Medulla oblongata (tissue), 1 donor: ENCODE measurements at regions not wholly inside any gene's neighbourhood (a gene's known extent, or its start where the extent isn't known, plus 50 kb on each side); places are given as distances from the start of the nearest gene placed in this dataset.

Experiments used
- DNase-seq: peaks from one replicate; pipeline ENCODE4 v3.0.0-alpha.2; 2015; ENCODE audit errors: extremely low spot score

- no peak for DNase-seq
Observed at GRCh38 chr4:27490315-27490714, 629.7 kb downstream of the STIM2 start.

GRCh38 chr4:27490766-27491165, 630.1 kb downstream of the STIM2 start:
- no peak for DNase-seq

GRCh38 chr4:27506401-27506800, 645.8 kb downstream of the STIM2 start:
- DNase-seq, result no peak

GRCh38 chr4:27514711-27515110, 654.1 kb downstream of the STIM2 start:
- DNase-seq, result no peak

GRCh38 chr4:27515140-27515539, 654.5 kb downstream of the STIM2 start:
- DNase-seq, result no peak

GRCh38 chr4:27518876-27519275, 658.2 kb downstream of the STIM2 start:
- no peak for DNase-seq

GRCh38 chr4:27524224-27524623, 663.6 kb downstream of the STIM2 start:
- no peak for DNase-seq

- no peak for DNase-seq
Observed at GRCh38 chr4:27534488-27534887, 673.8 kb downstream of the STIM2 start.

- no peak for DNase-seq
Observed at GRCh38 chr4:27568236-27568951, 707.8 kb downstream of the STIM2 start.

- no peak for DNase-seq
Observed at GRCh38 chr4:27568952-27569319, 708.3 kb downstream of the STIM2 start.

- DNase-seq, result no peak
Observed at GRCh38 chr4:27574743-27575142, 714.1 kb downstream of the STIM2 start.

GRCh38 chr4:27577951-27578350, 717.3 kb downstream of the STIM2 start:
- no peak for DNase-seq

GRCh38 chr4:27592738-27593137, 732.1 kb downstream of the STIM2 start:
- no peak for DNase-seq

- DNase-seq, result no peak
Observed at GRCh38 chr4:27594922-27595321, 734.3 kb downstream of the STIM2 start.

GRCh38 chr4:27595571-27596360, 735.1 kb downstream of the STIM2 start:
- no peak for DNase-seq

GRCh38 chr4:27602172-27602571, 741.5 kb downstream of the STIM2 start:
- DNase-seq, result no peak

GRCh38 chr4:27604692-27605091, 744.1 kb downstream of the STIM2 start:
- no peak for DNase-seq

GRCh38 chr4:27616166-27616565, 755.5 kb downstream of the STIM2 start:
- no peak for DNase-seq

GRCh38 chr4:27619435-27619834, 758.8 kb downstream of the STIM2 start:
- DNase-seq, result no peak

GRCh38 chr4:27620886-27621285, 760.2 kb downstream of the STIM2 start:
- DNase-seq, result no peak

- no peak for DNase-seq
Observed at GRCh38 chr4:27624749-27625148, 764.1 kb downstream of the STIM2 start.

- no peak for DNase-seq
Observed at GRCh38 chr4:27628609-27629008, 768.0 kb downstream of the STIM2 start.

- no peak for DNase-seq
Observed at GRCh38 chr4:27629532-27630225, 769.0 kb downstream of the STIM2 start.
